H1 (cell line): ENCODE measurements at regions not wholly inside any gene's neighbourhood (a gene's known extent, or its start where the extent isn't known, plus 50 kb on each side); places are given as distances from the start of the nearest gene placed in this dataset.

Experiments
- CTCF ChIA-PET: fragments of 300-600 bp; sonication (Branson Sonifier 250); formaldehyde crosslinking; loops from one replicate; lab custom pipeline; 2021; ENCODE audit not compliant: partially characterized antibody; lab: Charles Lee
- POLR2A ChIA-PET: fragments of 300-600 bp; sonication (Branson Sonifier 250); formaldehyde crosslinking; loops from one replicate; lab custom pipeline; 2021; ENCODE audit warnings: inconsistent platforms; ENCODE audit not compliant: partially characterized antibody; lab: Charles Lee
- DNase-seq, 2 experiments: peaks; one replicate each; pipeline versions ENCODE4 v3.0.0 to v3.0.0-alpha.2; 2010 to 2022; ENCODE audit warnings: low spot score in 2 of 2, low read depth in 1 of 2, mixed read lengths in 1 of 2
- FAIRE-seq: peaks from 2 replicates; lab custom pipeline; 2011; peaks lifted over from hg19 to GRCh38; lab: Jason Lieb, UNC
- H2AFZ ChIP-seq: 2 replicates; pipeline ENCODE4 v1.8.1; 2012; ENCODE audit warnings: low read length, inconsistent platforms
- H2AK5ac ChIP-seq: 2 replicates; pipeline ENCODE4 v1.6.1; 2013; ENCODE audit warnings: low read depth, low read length
- H2BK120ac ChIP-seq: replicated peaks from 2 replicates; pipeline ENCODE3; 2013; ENCODE audit warnings: low read depth, low read length, inconsistent platforms
- H2BK12ac ChIP-seq: 2 replicates; pipeline ENCODE4 v1.6.1; 2013; ENCODE audit warnings: low read depth, low read length
- H2BK15ac ChIP-seq: 2 replicates; pipeline ENCODE4 v1.6.1; 2013; ENCODE audit warnings: low read length
- H2BK20ac ChIP-seq: 2 replicates; pipeline ENCODE4 v1.6.1; 2013; ENCODE audit warnings: low read length
- H2BK5ac ChIP-seq: 2 replicates; pipeline ENCODE4 v1.6.1; 2013; ENCODE audit warnings: low read depth, low read length
- H3K14ac ChIP-seq: 2 replicates; pipeline ENCODE4 v1.6.1; 2013; ENCODE audit warnings: inconsistent platforms; ENCODE audit not compliant: insufficient read length
- H3K18ac ChIP-seq: 2 replicates; pipeline ENCODE4 v1.6.1; 2013; ENCODE audit warnings: low read length; ENCODE audit errors: extremely low read depth
- H3K23ac ChIP-seq: 2 replicates; pipeline ENCODE4 v1.6.1; 2013; ENCODE audit warnings: inconsistent platforms; ENCODE audit not compliant: insufficient read length
- H3K23me2 ChIP-seq: 2 replicates; pipeline ENCODE4 v1.6.1; 2013; ENCODE audit warnings: low read depth, low read length
- H3K27ac ChIP-seq: 2 replicates; pipeline ENCODE4 v1.6.1; 2011; ENCODE audit warnings: low read depth, low read length, inconsistent platforms
- H3K27me3 ChIP-seq, 4 experiments: replicated peaks in 1 of 4; 1 replicate in 1 of 4; 2 replicates in 3 of 4; pipeline versions ENCODE4 v1.6.1 to v1.8.1; 2011 to 2013; ENCODE audit warnings: low read length in 3 of 4, mild to moderate bottlenecking in 3 of 4, inconsistent platforms in 2 of 4, mixed read lengths in 2 of 4, moderate library complexity in 1 of 4; ENCODE audit not compliant: control insufficient read depth in 3 of 4, insufficient read depth in 3 of 4; ENCODE audit errors: extremely low read depth in 1 of 4
- H3K36me3 ChIP-seq, 4 experiments: 2 replicates each; pipeline versions ENCODE4 v1.6.1 to v1.8.1; 2011 to 2013; ENCODE audit warnings: mild to moderate bottlenecking in 4 of 4, low read length in 3 of 4, moderate library complexity in 2 of 4, control low read depth in 1 of 4, inconsistent platforms in 1 of 4; ENCODE audit not compliant: insufficient read depth in 4 of 4, control insufficient read depth in 2 of 4
- H3K4ac ChIP-seq: replicated peaks from 2 replicates; pipeline ENCODE3; 2013; ENCODE audit warnings: low read length, low read depth, mixed read lengths, inconsistent platforms; ENCODE audit not compliant: insufficient read length
- H3K4me1 ChIP-seq, 4 experiments: replicated peaks in 1 of 4; 1 replicate in 1 of 4; 2 replicates in 3 of 4; pipeline versions ENCODE4 v1.6.1 to v1.8.1; 2011 to 2013; ENCODE audit warnings: low read length in 3 of 4, inconsistent platforms in 2 of 4, mixed read lengths in 1 of 4; ENCODE audit not compliant: insufficient read depth in 4 of 4, control insufficient read depth in 3 of 4
- H3K4me2 ChIP-seq, 2 experiments: 2 replicates each; pipeline versions ENCODE4 v1.6.1 to v1.8.1; 2011 to 2013; ENCODE audit warnings: low read depth in 2 of 2, low read length in 2 of 2, control low read depth in 1 of 2, inconsistent platforms in 1 of 2, mild to moderate bottlenecking in 1 of 2; ENCODE audit not compliant: insufficient read depth in 1 of 2
- H3K4me3 ChIP-seq, 4 experiments: fragments of 200-600, 300-600 bp in 1 of 4; sonication (generic), shearing (Covaris generic), sonication (Bioruptor Twin) in 1 of 4; 2 replicates each; pipeline versions ENCODE4 v1.5.1 to v1.8.1; 2011 to 2016; ENCODE audit warnings: low read length in 4 of 4, low read depth in 3 of 4, control low read depth in 2 of 4, inconsistent platforms in 2 of 4, mild to moderate bottlenecking in 2 of 4, mixed read lengths in 1 of 4, moderate library complexity in 1 of 4; ENCODE audit not compliant: insufficient read depth in 2 of 4; ENCODE audit errors: extremely low read depth in 1 of 4
- H3K56ac ChIP-seq: replicated peaks from 2 replicates; pipeline ENCODE3; 2013; ENCODE audit warnings: low read depth, mild to moderate bottlenecking, mixed read lengths, low read length, inconsistent platforms; ENCODE audit not compliant: insufficient read length
- H3K79me1 ChIP-seq: 2 replicates; pipeline ENCODE4 v1.6.1; 2013; ENCODE audit warnings: low read depth, low read length, control low read depth
- H3K79me2 ChIP-seq, 2 experiments: 2 replicates each; pipeline versions ENCODE4 v1.6.1 to v1.8.1; 2012 to 2013; ENCODE audit warnings: low read length in 2 of 2, mild to moderate bottlenecking in 2 of 2, inconsistent platforms in 1 of 2; ENCODE audit not compliant: insufficient read depth in 2 of 2, control insufficient read depth in 1 of 2
- H3K9ac ChIP-seq, 4 experiments: replicated peaks in 1 of 4; 1 replicate in 1 of 4; 2 replicates in 3 of 4; pipeline versions ENCODE4 v1.6.1 to v1.8.1; 2011 to 2013; ENCODE audit warnings: low read depth in 3 of 4, low read length in 3 of 4, control low read depth in 2 of 4, mild to moderate bottlenecking in 2 of 4, moderate library complexity in 2 of 4, inconsistent platforms in 1 of 4; ENCODE audit errors: extremely low read depth in 1 of 4
- H3K9me3 ChIP-seq, 2 experiments: 2 replicates each; pipeline versions ENCODE4 v1.6.1 to v1.8.1; 2012 to 2013; ENCODE audit warnings: mild to moderate bottlenecking in 2 of 2, moderate library complexity in 2 of 2, control low read depth in 1 of 2, inconsistent platforms in 1 of 2, low read depth in 1 of 2, low read length in 1 of 2, mixed read lengths in 1 of 2; ENCODE audit not compliant: insufficient read depth in 2 of 2
- H4K20me1 ChIP-seq, 2 experiments: replicated peaks in 1 of 2; 2 replicates each; pipeline versions ENCODE3 to v1.8.1; 2011 to 2013; ENCODE audit warnings: inconsistent platforms in 2 of 2, low read length in 2 of 2, mild to moderate bottlenecking in 1 of 2; ENCODE audit not compliant: insufficient read depth in 2 of 2, control insufficient read depth in 1 of 2
- H4K5ac ChIP-seq: 2 replicates; pipeline ENCODE4 v1.6.1; 2013; ENCODE audit warnings: low read length, low read depth, mixed read lengths, inconsistent platforms; ENCODE audit not compliant: insufficient read length
- H4K8ac ChIP-seq: 2 replicates; pipeline ENCODE4 v1.8.0; 2013; ENCODE audit warnings: mild to moderate bottlenecking, moderate library complexity, low read length, inconsistent platforms; ENCODE audit not compliant: insufficient read depth; ENCODE audit errors: extremely low read depth
- H4K91ac ChIP-seq: replicated peaks from 2 replicates; pipeline ENCODE3; 2013; ENCODE audit warnings: low read length, mixed read lengths, inconsistent platforms; ENCODE audit not compliant: insufficient read length
- CTCF ChIP-seq, 3 experiments: IDR thresholded peaks; 1 replicate in 2 of 3; 2 replicates in 1 of 3; pipeline versions ENCODE4 v1.5.1 to v1.6.1; 2011; ENCODE audit warnings: low read length in 3 of 3, mild to moderate bottlenecking in 3 of 3, inconsistent platforms in 2 of 3, low read depth in 1 of 3, moderate library complexity in 1 of 3; ENCODE audit not compliant: insufficient read depth in 1 of 3; ENCODE audit errors: control extremely low read depth in 1 of 3
- EP300 ChIP-seq, 2 experiments: IDR thresholded peaks; 1 replicate in 1 of 2; 2 replicates in 1 of 2; pipeline ENCODE4 v1.6.1; 2011 to 2012; ENCODE audit warnings: low read depth in 2 of 2, low read length in 2 of 2, mild to moderate bottlenecking in 2 of 2, borderline replicate concordance in 1 of 2, inconsistent platforms in 1 of 2, moderate library complexity in 1 of 2
- RAD21 ChIP-seq, 2 experiments: IDR thresholded peaks in 1 of 2; conservative IDR thresholded peaks in 1 of 2; 2 replicates each; pipeline ENCODE4 v1.6.1; 2011; ENCODE audit warnings: low read depth in 2 of 2, low read length in 2 of 2, improper control_type of control experiment in 1 of 2, inconsistent platforms in 1 of 2, mild to moderate bottlenecking in 1 of 2, moderate library complexity in 1 of 2
- WGBS, 2 experiments: shearing (Covaris generic) in 1 of 2; methylation state at CpG; one replicate each; pipeline versions ENCODE4 v1.1.6 to v1.1.7; 2013 to 2015; ENCODE audit warnings: low lambda C conversion rate in 2 of 2, mixed read lengths in 2 of 2, inconsistent platforms in 1 of 2, low coverage in 1 of 2, missing lambda C conversion rate in 1 of 2; ENCODE audit not compliant: insufficient replicate concordance in 2 of 2, insufficient coverage in 1 of 2, insufficient read length in 1 of 2; ENCODE audit errors: extremely low coverage in 1 of 2, missing lambda C conversion rate in 1 of 2; 5-methylcytosine and 5-hydroxymethylcytosine counted together

- ChIA-PET CTCF (interaction anchor here (0.6 to 1.8 kb wide), 11 partner anchors 8 to 440 kb away, joined by 3 to 9 read pairs (median 3); no protein-coding TSS in a partner anchor), POLR2A (no interaction called here)
- Histone ChIP-seq H4K20me1 (no peaks in the 10 kb centered on the region), H2BK15ac (no peak overlapping the region), H3K4me2 (no peak overlapping the region), H3K4ac (no peak overlapping the region), H3K56ac (no peak overlapping the region), H2BK12ac (no peak overlapping the region), H3K27me3 (no peaks in the 10 kb centered on the region), H2BK20ac (no peak overlapping the region), H2AFZ (no peak overlapping the region), H3K23ac (no peak overlapping the region), H4K5ac (no peak overlapping the region), H2BK120ac (no peak overlapping the region), H3K27ac (no peak overlapping the region), H3K4me1 (no peaks in the 10 kb centered on the region), H3K4me3 (no peak overlapping the region), H2AK5ac (no peak overlapping the region), H3K79me2 (no peaks in the 10 kb centered on the region), H3K36me3 (no peaks in the 10 kb centered on the region), H3K9me3 (no peaks in the 10 kb centered on the region), H3K23me2 (no peaks in the 10 kb centered on the region), H4K8ac (no peak overlapping the region), H3K14ac (no peak overlapping the region), H4K91ac (no peak overlapping the region), H3K79me1 (no peaks in the 10 kb centered on the region), H3K9ac (no peak overlapping the region), H3K18ac (no peak overlapping the region), H2BK5ac (no peak overlapping the region)
- peak in 2 of 3 experiments; percentile 30 to 32; a peak in 2 of 4 replicates for TF ChIP-seq CTCF (IDR thresholded peaks at IDR 0.05; ENCODE audit: control extremely low read depth in 1 of 3, insufficient read depth in 1 of 3, low read depth in 1 of 3, low read length in 3 of 3)
- no peak for TF ChIP-seq EP300 (IDR thresholded peaks at IDR 0.05; ENCODE audit: borderline replicate concordance in 1 of 2, low read depth in 2 of 2, low read length in 2 of 2)
- peak; percentile 70 to 73 for TF ChIP-seq RAD21 (IDR thresholded peaks at IDR 0.05 in 1 of 2, conservative IDR thresholded peaks at IDR 0.05 in 1 of 2; ENCODE audit: low read depth in 2 of 2, low read length in 2 of 2)
- DNase-seq (no peak), FAIRE-seq (no peak)
- 84% methylated on average over 3 of the region's 3 CpGs; no CpG with 5 or more reads in 1 of the 2 experiments for WGBS, 2 experiments
Measured at GRCh38 chr13:87398047-87398446, 273.1 kb upstream of the SLITRK5 start.
